OCI-M1 (cell line): ENCODE measurements at regions not wholly inside any gene's neighbourhood (a gene's known extent, or its start where the extent isn't known, plus 50 kb on each side); places are given as distances from the start of the nearest gene placed in this dataset.
"Not testable (repeated sequence)": the region's sequence is repeated elsewhere in the genome, so short reads cannot be mapped to it uniquely, and the experiment has no call there.

Experiments used
- DNase-seq: peaks from one replicate; lab custom pipeline; 2025; lab: John Stamatoyannopoulos, UW

DNA sequence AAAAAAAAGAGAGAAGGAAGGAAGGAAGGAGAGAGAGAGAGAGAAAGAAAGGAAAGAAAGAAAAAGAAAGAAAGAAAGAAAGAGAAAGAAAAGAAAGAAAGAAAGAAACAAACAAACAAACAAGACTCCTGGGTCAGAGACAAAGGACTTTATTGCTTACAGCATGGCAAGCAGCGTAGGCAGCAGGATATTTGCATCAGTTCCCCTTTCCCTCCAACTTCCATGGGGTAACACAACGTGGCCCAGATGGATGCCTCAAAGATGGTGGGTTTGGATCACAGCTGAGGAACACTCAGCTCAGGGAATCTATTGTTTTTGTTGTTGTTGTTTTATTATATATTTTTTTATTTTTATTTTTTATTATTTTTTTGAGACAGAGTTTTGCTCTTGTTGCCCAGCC is 128.5 kb upstream of the VKORC1L1 start:
- no peak for DNase-seq

DNA sequence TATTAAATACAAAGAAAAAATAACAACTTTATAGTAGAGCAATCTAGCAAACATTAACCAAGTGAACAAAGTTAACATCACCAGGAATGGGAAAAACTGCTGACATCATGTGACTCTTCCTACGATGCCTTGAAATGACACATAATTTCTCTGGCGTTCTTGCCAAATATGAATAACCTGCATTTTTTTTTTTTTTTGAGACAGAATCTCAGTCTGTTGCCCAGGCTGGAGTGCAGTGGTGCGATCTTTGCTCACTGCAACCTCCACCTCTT is 126.5 kb upstream of the VKORC1L1 start:
- no peak for DNase-seq

DNA sequence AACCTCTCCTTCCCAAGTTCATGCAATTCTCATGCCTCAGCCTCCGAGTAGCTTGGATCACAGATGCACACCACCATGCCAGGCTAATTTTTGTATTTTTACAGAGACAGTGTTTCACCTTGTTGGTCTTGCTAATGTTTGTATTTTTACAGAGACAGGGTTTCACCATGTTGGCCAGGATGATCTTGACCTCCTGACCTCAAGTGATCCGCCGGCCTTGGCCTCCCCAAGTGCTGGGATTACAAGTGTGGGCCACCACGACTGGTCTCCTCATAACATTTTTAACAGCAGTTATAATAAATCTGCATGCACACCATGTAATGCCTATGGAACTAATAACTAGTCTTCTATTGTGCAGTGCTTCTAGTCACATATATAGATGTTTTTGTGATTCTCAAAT is 123.8 kb upstream of the VKORC1L1 start:
- DNase-seq, result no peak

DNA sequence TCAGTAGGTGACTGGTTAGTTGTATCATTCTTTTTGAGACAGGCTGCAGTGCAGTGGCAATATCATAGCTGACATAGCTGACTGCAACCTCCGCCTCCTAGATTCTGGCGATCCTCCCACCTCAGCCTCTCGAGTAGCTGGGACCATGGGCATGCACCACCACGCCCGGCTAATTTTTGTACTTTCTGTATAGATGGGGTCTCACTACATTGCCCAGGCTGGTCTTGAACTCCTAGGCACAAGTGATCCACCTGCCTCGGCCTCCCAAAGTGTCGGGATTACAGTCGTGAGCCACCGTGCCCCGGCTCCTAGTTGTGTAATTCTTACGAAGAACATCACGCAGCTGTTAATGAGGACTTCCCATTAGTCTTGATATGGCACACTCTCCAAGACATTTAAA is 123.4 kb upstream of the VKORC1L1 start:
- no peak for DNase-seq

DNA sequence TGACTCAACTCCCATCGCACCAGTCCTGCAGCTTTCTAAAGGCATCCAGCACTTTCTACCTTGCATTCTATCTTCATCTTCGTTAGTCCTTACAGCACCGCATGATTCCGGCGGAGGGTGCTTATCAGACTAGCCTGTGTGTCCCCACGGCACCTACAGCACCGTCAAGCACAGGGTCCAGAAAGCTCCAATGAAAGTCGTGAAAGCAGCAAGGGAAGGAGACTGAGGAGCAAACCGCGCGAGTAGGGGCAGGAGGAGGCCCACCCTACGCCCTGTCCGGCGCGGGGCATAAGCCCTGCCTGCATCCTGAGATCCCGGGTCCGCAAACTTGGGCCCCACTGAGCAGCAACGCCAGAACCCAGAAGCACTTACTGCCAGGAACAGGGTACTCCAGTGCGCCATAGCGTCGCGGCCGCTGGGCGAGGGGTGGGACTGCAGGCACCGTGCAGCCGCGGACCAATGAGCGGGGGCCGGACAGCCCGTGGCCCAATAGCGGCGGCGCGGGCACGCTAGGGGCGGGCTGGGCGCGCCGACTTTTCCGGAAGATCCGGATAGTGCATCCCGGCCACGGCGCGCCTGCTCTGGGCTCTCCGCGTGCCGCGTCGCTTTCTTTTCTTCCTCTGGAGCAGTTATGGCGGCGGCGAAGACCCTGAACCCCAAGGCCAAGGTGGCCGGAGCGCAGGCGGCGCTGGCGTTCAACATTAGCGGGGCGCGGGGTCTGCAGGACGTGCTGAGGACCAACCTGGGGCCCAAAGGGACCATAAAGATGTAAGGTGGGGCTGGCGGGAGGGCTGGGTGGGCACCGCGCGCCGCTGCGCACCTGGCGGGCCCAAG is 122.1 kb upstream of the VKORC1L1 start:
- peak; percentile 98 for DNase-seq

DNA sequence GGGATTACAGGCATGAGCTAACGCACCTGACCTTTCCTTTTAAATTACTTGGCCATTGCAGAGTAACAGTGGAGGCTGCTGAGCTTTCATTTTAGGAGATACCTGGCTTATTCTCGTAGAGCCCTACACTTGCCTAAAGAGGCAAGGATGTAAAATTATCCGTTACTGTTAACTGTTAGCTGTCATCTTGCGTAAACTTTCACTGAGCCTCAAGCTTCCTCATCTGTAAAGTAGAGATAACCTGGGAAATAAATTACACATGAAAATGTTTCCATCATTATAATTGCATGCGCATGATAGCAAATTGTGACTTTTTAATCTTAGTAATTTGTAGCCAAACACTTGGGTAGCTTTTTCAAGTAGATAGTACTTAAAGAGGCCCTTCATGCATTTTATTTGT is 118.8 kb upstream of the VKORC1L1 start:
- DNase-seq, result not testable (repeated sequence)

DNA sequence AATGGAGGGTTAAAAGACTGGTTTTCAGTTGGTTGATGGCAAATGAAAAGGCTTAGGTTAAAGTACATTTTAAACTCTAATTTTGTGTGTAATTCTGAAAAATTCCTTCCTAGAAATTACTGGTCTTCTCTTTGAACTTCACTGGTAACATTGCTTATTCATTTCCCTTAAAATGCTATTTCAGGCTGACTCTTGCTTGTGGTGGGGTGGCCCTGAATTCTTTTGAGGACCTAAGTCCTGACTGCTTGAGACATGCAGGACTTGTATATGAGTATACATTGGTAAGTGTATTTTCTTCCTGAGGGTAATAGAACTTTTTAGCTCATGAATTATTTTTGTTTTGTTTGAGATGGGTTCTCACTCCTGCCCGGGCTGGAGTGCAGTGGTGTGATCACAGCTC is 113.9 kb upstream of the VKORC1L1 start:
- not testable (repeated sequence) for DNase-seq

DNA sequence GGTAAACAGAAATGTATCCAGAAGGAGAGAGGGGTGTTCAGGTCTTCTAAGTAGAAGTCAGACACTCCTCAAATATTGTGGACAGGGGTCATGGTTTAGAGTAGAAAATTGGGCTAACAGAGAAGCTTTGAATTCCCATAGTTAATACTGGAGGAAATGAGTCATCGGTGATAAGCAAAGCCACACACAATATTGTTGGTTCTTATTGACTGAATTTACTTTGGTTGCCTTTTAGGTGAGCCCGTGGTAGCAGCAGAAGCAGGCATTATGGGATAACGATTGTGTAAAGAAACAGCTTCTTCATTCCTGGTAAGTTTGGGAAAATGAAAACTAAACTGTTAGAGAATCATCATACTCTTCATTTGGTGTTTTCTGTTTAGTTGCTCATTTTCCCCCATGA is 110.2 kb upstream of the VKORC1L1 start:
- peak; percentile 67 for DNase-seq

DNA sequence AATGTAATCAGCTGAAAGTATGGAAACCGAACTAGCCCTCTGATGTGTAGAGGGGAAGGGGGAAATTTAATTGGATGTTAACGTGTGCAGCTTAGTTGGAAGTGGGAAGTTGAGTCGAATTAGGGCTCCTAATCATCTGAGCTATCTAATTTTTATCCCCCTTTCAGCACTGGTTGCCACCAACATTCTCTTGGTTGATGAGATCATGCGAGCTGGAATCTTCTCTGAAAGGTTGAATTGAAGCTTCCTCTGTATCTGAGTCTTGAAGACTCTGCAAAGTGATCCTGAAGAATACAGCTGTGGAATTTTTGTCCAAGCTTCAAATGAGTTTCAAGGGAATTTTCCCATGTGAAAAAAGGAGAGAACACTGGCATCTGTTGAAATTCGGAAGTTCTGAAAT is 109.8 kb upstream of the VKORC1L1 start:
- peak; percentile 63 for DNase-seq

DNA sequence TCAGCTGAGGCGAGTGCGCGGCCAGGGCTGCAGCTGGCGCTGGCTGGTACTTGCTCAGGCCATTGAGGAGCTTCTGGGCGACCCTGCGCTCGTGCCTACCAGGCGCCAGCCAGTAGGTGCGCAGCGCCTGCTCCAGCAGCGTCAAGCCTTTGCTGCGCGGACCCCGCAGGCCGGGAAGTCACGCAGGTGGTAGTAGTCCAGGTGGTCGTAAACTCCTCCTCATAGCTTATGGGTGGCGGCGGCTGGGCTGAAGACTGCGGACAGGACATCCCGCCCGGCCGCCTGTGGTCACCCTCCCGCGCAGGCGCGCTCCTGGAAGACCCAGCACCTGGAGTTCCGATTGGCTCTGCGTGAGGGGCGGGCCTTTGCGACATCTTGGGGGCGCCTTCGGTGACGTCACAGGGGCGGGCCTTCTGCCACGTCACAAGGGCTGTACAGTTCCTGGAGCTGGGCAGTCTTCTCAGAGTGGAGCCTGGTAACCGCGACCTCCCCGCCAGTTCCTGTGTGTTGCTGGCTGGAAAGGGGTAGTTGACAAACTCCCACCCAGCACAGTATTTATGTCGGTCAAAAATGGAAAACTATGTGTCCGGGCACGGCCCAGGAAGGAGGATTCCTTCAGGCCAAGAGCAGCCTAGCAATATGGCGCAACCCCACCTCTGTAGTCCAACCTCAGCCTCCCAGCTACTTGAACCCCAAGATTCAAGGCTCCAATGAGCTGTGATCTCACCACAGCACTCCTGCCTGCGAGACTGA is 102.2 kb upstream of the VKORC1L1 start:
- DNase-seq, result peak; percentile 99

DNA sequence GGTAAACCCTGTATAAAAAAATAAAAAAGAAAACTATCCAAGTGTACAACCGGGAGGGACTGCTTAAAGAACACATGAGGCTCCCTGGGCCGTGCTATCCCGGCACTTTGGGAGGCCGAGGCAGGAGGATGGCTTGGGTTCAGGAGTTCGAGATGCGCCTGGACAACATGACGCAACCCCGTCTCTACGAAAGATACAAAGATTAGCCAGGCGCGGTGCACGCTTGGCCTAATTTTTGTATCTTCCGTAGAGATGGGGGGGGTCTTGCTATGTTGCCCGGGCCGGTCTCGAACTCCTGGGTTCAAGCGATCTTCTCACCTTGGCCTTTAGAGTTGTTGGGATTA is 101.7 kb upstream of the VKORC1L1 start:
- not testable (repeated sequence) for DNase-seq

DNA sequence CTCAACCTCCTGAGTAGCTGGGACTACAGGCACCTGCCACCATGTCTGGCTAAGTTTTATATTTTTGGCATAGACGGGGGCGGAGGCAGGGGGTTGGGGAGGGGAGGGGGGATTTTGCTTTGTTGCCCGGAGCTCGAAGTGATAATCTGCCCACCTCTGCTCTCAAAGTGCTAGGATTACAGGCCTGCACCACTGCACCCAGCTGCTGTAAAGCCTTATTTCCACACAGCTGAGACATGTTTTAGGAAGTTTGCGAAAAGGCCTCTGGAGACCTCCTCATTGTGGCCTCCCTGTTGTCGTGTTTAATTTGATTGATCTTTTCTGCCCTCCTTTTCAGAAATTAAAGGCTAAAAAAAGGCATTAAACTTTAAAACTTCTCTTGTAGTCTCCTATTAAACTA is 96.2 kb upstream of the VKORC1L1 start:
- not testable (repeated sequence) for DNase-seq

DNA sequence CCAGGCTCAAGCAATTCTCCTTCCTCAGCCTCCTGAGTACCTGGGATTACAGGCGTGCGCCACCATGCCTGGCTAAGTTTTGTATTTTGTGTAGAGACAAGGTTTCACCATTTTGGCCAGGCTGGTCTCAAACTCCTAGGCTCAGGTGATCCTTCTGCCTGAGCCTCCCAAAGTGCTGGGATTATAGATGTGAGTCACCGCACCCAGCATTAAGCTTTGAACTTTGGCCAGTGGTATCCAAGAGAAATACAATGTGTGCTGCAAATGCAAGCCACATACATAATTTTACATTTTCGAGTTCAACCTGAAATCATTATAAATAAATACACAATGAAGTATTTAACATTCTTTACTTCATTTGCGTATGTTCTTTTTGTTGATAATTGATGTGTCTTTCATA is 82.9 kb upstream of the VKORC1L1 start:
- DNase-seq, result not testable (repeated sequence)

DNA sequence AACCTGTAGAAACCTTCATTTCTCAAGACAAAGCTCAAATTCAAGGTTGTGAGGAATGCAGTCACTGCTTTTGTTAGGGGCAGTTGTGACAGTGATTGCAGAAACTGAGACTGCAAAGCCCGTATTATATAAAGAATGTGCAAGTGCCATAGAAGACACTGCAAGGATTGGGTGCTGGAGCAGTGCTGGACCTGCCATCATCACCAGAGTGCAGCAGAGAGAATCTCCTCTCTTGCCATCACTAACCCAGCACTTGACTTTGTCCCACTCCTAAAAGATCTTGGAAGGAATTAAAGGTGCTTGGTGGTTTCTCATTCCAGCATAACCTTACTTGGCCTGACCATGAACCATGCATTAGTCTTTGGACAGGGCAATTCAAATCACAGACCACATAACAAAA is 81.1 kb upstream of the VKORC1L1 start:
- DNase-seq, result not testable (repeated sequence)

DNA sequence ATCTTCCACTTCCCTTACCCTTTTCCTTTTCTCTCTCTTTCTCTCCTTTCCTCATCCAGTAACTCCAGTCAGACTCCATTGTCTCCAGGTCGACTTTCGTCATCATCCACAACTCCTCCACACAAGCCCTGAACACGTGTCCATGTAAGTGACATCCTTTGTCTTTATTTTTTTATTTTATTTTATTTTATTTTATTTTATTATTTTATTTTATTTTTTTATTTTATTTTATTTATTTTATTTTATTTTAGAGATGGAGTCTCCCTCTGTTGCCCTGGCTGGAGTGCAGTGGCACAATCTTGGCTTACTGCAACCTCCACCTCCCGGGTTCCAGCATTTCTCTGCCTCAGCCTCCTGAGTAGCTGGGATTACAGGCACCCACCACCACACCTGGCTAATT is 80.1 kb upstream of the VKORC1L1 start:
- DNase-seq, result not testable (repeated sequence)

DNA sequence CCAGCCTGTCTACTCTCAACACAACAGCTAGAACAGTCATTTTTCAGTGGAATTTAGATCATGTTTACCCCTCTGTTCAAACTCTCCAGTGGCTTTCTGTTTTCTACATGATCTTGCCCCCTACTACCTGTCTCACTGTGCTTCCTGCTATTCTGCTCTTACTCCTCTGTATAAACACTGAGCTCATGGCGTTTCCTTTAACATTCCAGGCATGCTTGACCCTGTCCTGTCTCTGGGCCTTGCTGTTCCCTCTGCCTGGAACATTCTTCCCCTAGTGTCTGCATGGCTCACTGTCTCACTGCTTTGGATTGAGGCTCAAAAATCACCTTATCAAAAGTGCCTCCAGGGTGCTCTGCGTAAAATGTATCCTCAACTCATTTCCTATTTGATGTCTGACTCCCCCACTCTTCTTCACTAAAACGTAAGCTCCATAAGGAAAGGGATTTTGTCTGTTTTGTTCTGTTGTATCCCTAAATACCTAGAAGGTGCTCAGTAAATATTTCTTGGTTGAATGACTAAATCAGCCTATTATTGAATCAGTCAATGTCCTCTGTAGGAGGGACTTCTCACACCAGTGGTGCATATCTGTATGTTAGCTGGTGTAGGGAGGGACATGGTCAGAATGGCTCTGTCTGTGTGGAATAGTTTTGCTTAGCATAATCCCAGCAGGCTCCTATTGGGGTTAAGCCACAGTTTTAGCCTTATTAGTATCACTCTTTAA is 78.0 kb upstream of the VKORC1L1 start:
- DNase-seq, result not testable (repeated sequence)

DNA sequence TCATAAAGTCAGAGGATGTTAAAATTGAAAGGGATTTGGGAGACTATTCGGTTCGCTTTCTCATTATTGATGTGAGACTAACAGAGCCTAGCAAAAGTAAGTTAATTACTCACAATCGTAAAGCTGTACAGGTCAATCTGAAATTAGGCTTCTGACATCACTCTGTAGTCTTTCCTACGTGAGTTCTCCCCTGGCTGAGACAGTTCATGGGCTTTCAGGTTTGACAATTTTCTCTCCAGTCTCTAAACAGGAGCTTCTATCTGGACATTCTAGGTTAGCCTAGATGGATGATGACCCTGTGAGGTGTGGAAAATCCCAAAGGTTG is 77.5 kb upstream of the VKORC1L1 start:
- not testable (repeated sequence) for DNase-seq

DNA sequence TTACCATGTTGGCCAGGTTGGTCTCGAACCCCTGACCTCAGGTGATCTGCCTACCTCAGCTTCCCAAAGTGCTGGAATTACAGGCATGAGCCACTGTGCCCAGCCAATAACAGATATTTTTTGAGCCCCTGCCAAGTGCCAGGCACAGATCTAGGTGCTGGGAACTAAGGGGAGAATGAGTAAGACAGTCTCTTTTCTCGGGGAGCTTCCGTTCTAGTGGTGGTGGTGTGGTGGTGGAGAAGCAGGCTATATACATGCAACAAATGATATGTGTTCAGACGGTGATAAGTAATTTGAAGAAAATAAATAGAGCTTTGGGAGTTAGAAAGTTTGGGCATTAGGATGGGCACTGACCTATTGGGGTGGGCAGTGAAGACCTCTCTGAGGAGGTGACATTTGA is 76.7 kb upstream of the VKORC1L1 start:
- DNase-seq, result no peak

DNA sequence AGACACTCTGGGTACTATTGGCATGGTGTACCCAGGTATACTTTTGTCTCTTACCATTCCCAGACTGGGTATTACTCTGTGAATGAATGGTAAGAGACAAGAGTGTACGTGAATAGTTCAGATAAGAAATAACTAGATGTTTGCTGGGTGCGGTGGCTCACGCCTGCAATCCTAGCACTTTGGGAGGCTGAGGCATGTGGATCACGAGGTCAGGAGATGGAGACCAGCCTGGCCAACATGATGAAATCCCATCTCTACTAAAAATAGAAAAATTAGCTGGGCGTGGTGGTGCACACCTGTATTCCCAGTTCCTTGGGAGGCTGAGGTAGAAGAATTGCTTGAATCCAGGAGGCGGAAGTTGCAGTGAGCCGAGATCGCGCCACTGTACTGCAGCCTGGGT is 75.8 kb upstream of the VKORC1L1 start:
- DNase-seq, result not testable (repeated sequence)

DNA sequence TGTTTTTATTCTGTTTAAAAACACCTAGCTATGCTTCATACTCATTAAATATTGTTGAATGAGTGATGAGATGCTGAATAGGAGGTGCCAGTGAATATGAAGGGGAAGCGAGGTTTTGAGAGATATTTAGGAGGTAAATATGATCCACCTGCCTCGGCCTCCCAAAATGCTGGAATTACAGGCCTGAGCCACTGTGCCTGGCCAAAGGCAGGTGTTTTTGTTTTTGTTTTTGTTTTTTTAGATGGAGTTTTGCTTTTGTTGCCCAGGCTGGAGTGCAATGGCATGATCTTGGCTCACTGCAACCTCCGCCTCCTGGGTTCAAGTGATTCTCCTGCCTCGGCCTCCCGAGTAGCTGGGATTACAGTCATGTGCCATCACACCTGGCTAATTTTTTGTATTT is 75.3 kb upstream of the VKORC1L1 start:
- not testable (repeated sequence) for DNase-seq

DNA sequence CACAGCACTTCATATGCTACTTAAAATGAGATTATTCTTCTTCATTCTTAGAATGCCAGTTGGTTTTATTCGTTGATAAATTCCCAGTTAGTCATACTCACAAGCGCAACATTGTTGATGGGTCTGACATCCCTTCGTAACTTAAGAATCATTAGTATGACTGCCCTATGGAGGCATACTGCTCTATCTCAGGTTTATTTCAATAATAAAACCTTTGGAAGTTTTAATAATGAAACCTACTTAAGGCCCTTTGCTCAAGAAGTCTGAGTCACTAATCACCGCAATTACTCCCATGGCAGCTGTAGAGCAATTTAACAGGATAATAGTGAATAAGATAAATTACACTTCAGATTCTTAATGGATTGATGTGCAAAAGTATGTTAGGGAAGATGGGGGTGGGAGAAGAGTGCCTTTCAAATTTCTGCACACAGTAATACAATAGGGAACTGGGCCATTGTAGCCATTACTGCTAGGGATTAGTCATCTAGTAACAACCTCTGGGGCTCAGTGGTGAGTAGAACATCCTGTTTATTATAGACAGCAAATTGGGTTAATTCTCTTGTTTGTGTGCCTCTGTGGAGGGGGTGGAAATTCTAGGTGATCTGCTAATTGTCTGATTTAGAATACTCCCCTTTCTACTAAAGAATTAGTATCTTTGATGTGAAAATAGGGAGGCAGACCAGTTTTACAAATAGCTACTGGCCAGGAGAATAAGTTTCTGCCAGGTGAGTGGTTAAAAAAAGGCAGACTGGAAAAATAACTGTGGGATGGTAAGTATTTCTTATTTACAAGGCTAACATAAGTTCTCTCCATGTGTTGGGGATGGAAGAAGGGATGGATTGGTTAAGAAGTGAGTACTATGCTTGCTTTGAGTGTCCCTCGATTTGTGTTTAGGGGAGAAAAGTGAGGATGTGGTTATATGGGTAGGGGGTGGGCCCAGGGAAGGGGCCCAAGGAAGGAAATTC is 74.5 kb upstream of the VKORC1L1 start:
- no peak for DNase-seq

DNA sequence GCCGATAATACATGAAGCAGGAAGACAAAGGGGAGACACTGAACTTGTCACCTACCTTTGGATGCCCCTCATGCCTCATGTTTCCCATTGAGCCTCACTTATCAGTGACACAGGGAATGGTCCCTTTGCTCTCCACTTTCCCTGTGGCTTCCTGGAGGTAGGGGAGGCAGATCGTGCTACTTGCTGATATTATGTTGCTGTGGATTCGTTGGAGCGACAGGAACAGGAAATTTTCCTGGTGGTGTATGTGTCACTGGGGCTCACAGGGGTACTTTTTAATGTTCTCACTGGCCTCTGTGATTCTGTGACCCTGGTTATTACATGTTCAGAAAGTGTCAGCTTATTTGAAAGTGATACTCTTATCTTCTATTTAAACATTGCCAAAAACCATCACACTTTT is 72.7 kb upstream of the VKORC1L1 start:
- not testable (repeated sequence) for DNase-seq
